Suppressor macrophage treated with lipopolysaccharide for 4 hours (primary cell): ENCODE measurements at regions not wholly inside any gene's neighbourhood (a gene's known extent, or its start where the extent isn't known, plus 50 kb on each side); places are given as distances from the start of the nearest gene placed in this dataset.
"Not testable (repeated sequence)": the region's sequence is repeated elsewhere in the genome, so short reads cannot be mapped to it uniquely, and the experiment has no call there.

Experiments
- DNase-seq: peaks from one replicate; pipeline ENCODE4 v3.0.0-alpha.2; 2020

- DNase-seq = no peak
Measured at GRCh38 chr1:232579958-232580941, 49.7 kb downstream of the SIPA1L2 start.

- peak; percentile 35 for DNase-seq
Measured at GRCh38 chr1:232579466-232579865, 50.5 kb downstream of the SIPA1L2 start.

DNA sequence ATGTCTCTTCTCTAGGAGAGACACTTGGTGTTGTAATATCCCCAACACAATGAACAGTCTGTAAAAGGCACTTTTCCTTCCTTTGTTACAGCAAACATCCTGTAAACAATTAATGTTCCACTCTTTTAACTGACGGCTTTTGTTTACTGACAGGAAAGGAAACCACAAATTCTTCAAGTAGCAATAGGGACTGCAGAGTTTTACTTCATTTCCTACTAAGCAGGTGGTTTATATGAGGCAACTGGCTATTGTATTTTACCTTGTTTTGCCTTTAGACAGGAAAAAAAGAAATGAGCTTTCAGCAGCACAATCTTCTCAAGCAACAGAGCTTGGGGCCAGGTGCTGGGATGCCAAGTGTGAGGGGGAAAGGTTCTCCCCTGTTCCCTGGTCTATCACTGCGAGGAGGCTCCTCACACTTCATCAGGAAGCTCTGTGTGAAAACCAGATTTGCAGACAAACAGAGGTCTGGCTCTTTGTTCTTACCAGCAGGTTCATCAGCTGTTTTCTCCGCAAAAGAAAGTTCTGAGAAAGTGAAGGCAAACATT, 51.2 kb downstream of the SIPA1L2 start:
- no peak for DNase-seq

GRCh38 chr1:232577772-232578171, 52.2 kb downstream of the SIPA1L2 start:
- no peak for DNase-seq

DNA sequence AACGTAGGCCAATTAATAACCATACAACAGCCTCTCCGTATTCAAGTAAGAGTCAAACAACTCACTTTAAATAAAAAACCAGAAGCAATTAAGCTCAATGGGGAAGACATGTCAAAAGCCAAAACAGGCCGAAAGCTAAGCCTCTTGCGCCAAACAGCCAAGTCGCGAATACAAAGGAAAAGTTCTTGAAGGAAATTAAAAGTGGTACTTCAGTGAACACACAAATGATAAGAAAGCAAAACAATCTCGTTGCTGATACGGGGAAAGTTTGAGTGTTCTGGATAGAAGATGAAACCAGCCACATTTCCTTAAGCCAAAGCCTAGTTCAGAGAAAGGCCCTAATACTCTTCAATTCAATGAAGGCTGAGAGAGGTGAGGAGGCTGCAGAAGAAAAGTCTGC, 53.4 kb downstream of the SIPA1L2 start:
- no peak for DNase-seq

- DNase-seq = no peak
Measured at GRCh38 chr1:232575763-232576040, 54.2 kb downstream of the SIPA1L2 start.

GRCh38 chr1:232574889-232575762, 54.8 kb downstream of the SIPA1L2 start:
- no peak for DNase-seq

- no peak for DNase-seq
Measured at GRCh38 chr1:232574077-232574476, 55.9 kb downstream of the SIPA1L2 start.

DNA sequence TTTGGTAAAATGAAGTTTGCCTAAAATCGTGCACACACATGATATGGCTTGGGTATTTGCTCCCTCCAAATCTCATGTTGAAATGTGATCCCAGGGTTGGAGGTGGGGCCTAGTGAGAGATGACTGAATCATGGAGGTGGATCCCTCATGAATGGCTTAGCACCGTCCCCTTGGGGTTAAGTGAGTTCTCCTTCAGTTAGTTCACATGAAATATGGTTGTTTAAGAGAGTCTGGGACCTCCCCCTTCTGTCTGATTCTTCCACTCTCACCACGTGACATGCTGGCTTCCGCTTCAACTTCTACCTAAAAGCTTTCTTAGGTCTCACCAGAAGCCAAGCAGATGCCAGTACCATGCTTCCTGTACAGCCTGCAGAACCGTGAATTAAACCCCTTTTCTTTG, 58.4 kb downstream of the SIPA1L2 start:
- DNase-seq = no peak

DNA sequence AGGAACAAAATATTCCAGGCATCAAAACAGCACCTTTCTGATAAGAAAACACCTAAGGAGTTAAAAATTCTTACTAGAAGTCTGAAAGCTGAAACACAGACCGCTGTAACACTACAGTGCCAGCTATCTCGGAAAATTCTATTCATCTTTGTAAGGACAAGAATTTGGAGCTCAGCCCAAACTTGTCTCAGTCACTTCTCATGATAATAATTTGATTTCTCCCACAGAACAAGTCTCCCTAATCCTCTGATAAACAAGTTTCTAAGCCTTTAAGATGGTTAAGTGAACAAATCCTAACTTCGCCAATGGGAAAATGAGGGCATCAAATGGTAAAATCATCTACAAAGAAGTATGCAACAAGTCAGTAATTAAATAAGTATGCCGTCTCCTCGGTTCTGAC, 59.9 kb downstream of the SIPA1L2 start:
- DNase-seq = no peak

DNA sequence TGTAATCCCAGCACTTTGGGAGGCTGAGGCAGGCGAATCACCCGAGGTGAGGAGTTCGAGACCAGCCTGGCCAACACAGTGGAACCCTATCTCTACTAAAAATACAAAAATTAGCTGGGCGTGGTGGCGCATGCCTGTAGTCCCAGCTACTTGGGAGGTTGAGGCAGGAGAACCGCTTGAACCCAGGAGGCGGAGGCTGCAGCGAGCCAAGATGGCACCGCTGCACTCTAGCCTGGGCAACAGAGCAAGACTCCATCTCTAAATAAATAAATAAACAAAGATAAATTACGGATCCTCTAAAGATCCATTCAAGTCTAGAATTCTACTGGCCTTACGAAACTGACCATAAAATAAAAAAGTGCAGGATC, 60.4 kb downstream of the SIPA1L2 start:
- DNase-seq = not testable (repeated sequence)

DNA sequence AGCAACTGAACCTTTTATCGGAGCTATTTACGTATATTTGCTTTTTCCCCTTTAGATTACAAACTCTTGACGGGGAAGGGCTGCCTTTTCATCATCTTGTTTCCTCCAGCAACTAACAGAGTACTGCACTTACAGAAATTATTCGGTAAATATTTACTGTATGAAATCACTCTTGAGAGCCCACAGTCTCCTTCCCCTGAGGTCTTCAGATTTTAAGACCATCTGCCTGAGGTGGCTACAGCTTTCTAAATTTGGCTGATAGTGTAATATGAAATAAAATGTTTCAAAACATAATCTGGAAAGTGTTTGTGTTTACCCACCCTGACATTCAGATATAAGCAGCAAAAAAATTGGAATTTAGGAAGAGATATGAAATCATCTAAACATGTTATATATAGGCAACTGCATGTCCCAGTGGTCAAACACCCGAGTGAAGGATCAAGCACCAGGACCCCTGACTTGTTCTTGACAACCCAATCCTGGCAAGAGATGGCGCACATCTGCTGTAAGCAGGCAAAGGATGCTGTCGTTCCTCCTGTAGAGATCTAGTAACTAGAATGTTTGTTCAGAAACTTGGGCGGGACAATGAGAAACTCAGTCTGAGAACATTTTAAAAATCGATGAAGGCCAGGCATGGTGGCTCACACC, 60.9 kb downstream of the SIPA1L2 start:
- DNase-seq = no peak

- DNase-seq = no peak
Measured at GRCh38 chr1:232568331-232568852, 61.5 kb downstream of the SIPA1L2 start.

DNA sequence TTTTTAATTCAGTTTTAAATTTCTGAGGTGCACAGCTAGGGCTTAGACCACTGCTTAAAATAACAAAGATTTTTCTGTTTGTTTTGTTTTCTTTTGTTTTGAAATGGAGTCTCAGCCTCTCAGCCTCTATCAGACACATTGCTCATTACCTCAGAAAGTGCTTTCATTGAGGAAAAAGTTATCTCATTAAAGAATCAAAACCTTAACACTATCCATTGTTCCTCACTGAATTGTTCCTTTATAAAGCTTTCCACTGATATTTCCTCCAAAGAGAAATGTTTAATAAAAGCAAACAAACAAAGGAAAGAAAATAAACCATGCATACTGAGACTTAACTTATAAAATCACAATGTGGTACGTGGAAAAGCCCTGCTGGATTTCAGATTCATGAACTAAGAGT, 63.8 kb downstream of the SIPA1L2 start:
- DNase-seq = no peak

- DNase-seq = no peak
Measured at GRCh38 chr1:232562855-232563510, 67.0 kb downstream of the SIPA1L2 start.

GRCh38 chr1:232561381-232561780, 68.6 kb downstream of the SIPA1L2 start:
- DNase-seq = no peak

DNA sequence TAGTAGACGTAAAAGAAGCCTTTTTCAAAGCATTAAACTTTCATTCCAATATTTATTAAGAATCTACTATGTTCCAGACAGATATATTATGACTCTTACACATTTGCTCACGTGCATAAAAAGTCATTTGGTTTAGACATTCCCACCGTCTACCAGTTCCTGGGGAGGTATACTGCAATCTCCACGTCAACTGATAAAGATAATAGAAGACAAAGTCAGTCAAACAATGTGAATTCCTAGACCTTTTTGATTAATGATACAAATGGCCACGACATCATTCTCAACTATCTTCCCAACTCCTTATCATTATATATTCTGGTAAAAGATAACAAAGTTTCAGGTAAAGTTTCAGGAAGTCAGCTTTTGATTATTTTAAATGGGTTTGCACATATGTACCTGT, 69.0 kb downstream of the SIPA1L2 start:
- no peak for DNase-seq

- DNase-seq = no peak
Measured at GRCh38 chr1:232558954-232559353, 71.0 kb downstream of the SIPA1L2 start.

- no peak for DNase-seq
Measured at GRCh38 chr1:232557502-232558191, 72.3 kb downstream of the SIPA1L2 start.

DNA sequence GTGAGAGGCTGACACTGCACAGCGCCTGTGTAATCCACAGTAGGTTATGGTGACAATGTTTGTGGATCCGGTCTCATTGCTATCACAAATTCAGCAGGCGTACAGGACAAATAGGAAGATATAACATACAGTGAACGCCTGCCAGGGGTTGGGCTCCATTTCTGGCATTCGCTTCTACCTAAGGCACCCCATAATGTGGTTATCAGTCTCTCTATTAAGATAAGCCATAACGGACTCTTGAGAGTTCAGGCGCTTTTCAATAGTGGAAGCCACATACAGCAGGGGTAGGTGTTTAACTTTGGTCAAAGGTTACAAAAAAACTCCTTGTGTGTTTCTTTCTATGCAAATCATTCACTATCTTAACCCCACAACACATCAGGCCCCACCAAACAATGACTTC, 72.8 kb downstream of the SIPA1L2 start:
- no peak for DNase-seq

- no peak for DNase-seq
Measured at GRCh38 chr1:232556351-232556750, 73.6 kb downstream of the SIPA1L2 start.
